ENCODE measurements at regions not wholly inside any gene's neighbourhood (a gene's known extent, or its start where the extent isn't known, plus 50 kb on each side); places are given as distances from the start of the nearest gene placed in this dataset.

GRCh38 chr10:9901971-9902370, 1115.7 kb upstream of the CELF2 start:
- BruUV-seq (replicated peaks), result no TSS peak
- Histone ChIP-seq H3K79me2 (ENCODE audit: control insufficient read depth, insufficient read depth, low read length) (no peaks in the 10 kb centered on the region), H3K4me2 (ENCODE audit: control insufficient read depth, insufficient read depth) (no peak overlapping the region), H3K27ac (ENCODE audit: control insufficient read depth, insufficient read depth) (no peak overlapping the region), H3K36me3 (ENCODE audit: control insufficient read depth in 2 of 2, insufficient read depth in 2 of 2, low read length in 1 of 2) (no peaks in the 10 kb centered on the region), H2AFZ (ENCODE audit: control insufficient read depth, low read depth, low read length) (no peak overlapping the region), H3K4me1 (ENCODE audit: control insufficient read depth, insufficient read depth, low read length) (no peaks in the 10 kb centered on the region), H3K27me3 (replicated peaks in 1 of 2; ENCODE audit: control insufficient read depth in 2 of 2, insufficient read depth in 2 of 2, low read length in 1 of 2) (no peaks in the 10 kb centered on the region), H3K4me3 (no peak overlapping the region), H3K9ac (ENCODE audit: control insufficient read depth, insufficient read depth, low read length) (no peak overlapping the region), H3K9me3 (replicated peaks; ENCODE audit: control insufficient read depth, insufficient read depth, low read length) (no peaks in the 10 kb centered on the region), H4K20me1 (ENCODE audit: control insufficient read depth, insufficient read depth) (no peaks in the 10 kb centered on the region)
- WGBS (ENCODE audit: insufficient coverage, insufficient replicate concordance, low lambda C conversion rate, missing lambda C conversion rate), result 0% methylated on average over 1 of the region's 1 CpG
- DNase-seq (ENCODE audit: low read depth, low spot score) (no peak), ATAC-seq (no peak), FAIRE-seq (no peak)
- CTCF ChIA-PET, result no interaction called here
- SMC1A ChIA-PET (ENCODE audit: uncharacterized antibody, unreplicated experiment), result no interaction called here
- RAD21 ChIA-PET (ENCODE audit: unreplicated experiment), result no interaction called here
- in situ Hi-C loops (cut with MboI) (no loop called here), intact Hi-C loops (cut with micrococcal nuclease; ENCODE audit: unreplicated experiment) (no loop called here)
- POLR2A ChIA-PET, result no interaction called here
- TF ChIP-seq BMI1 (IDR thresholded peaks at IDR 0.05; ENCODE audit: borderline replicate concordance) (no peak), TCF12 (IDR thresholded peaks at IDR 0.05; ENCODE audit: low read depth, low read length) (no peak), ZZZ3 (IDR thresholded peaks at IDR 0.05; ENCODE audit: control insufficient read depth, insufficient read length, low read depth) (no peak), RAD51 (IDR thresholded peaks at IDR 0.05) (no peak), MTA2 (IDR thresholded peaks at IDR 0.05; ENCODE audit: low read depth) (no peak), BCL11A (IDR thresholded peaks at IDR 0.05; ENCODE audit: low read depth, low read length) (no peak), ZNF207 (IDR thresholded peaks at IDR 0.05; ENCODE audit: borderline replicate concordance) (no peak)

- RAD21 ChIA-PET (ENCODE audit: unreplicated experiment), result no interaction called here
- intact Hi-C loops (cut with micrococcal nuclease; ENCODE audit: unreplicated experiment), result no loop called here
- Histone ChIP-seq H3K27ac (ENCODE audit: control insufficient read depth, insufficient read depth) (no peak overlapping the region), H3K79me2 (ENCODE audit: control insufficient read depth, insufficient read depth, low read length) (no peaks in the 10 kb centered on the region), H3K36me3 (ENCODE audit: control insufficient read depth in 2 of 2, insufficient read depth in 2 of 2, low read length in 1 of 2) (no peaks in the 10 kb centered on the region), H3K4me1 (ENCODE audit: control insufficient read depth, insufficient read depth, low read length) (no peaks in the 10 kb centered on the region), H4K20me1 (ENCODE audit: control insufficient read depth, insufficient read depth) (no peaks in the 10 kb centered on the region), H3K27me3 (replicated peaks in 1 of 2; ENCODE audit: control insufficient read depth in 2 of 2, insufficient read depth in 2 of 2, low read length in 1 of 2) (no peaks in the 10 kb centered on the region), H3K9me3 (replicated peaks; ENCODE audit: control insufficient read depth, insufficient read depth, low read length) (no peaks in the 10 kb centered on the region), H3K4me3 (no peak overlapping the region), H3K9ac (ENCODE audit: control insufficient read depth, insufficient read depth, low read length) (no peak overlapping the region), H2AFZ (ENCODE audit: control insufficient read depth, low read depth, low read length) (no peak overlapping the region), H3K4me2 (ENCODE audit: control insufficient read depth, insufficient read depth) (no peak overlapping the region)
- 0% methylated on average over 1 of the region's 1 CpG for WGBS (ENCODE audit: insufficient coverage, insufficient replicate concordance, low lambda C conversion rate, missing lambda C conversion rate)
- CTCF ChIA-PET, result no interaction called here
- POLR2A ChIA-PET, result interaction anchor here (0.6 kb wide), 1 partner anchor 1095 kb away, joined by 3 read pairs; no protein-coding TSS in a partner anchor
- FAIRE-seq (no peak), DNase-seq (ENCODE audit: low read depth, low spot score) (no peak), ATAC-seq (no peak)
- BruUV-seq (replicated peaks), result no TSS peak
- in situ Hi-C loops (cut with MboI), result no loop called here
- SMC1A ChIA-PET (ENCODE audit: uncharacterized antibody, unreplicated experiment), result no interaction called here
- TF ChIP-seq RCOR1 (conservative IDR thresholded peaks at IDR 0.05; ENCODE audit: low read depth, low read length) (no peak), CHD4 (IDR thresholded peaks at IDR 0.05) (no peak), MEF2B (IDR thresholded peaks at IDR 0.05; ENCODE audit: partially characterized antibody, poor library complexity, severe bottlenecking) (no peak), BRCA1 (IDR thresholded peaks at IDR 0.05; ENCODE audit: low read depth, low read length) (no peak), SMAD5 (IDR thresholded peaks at IDR 0.05; ENCODE audit: low read depth) (no peak), TBL1XR1 (IDR thresholded peaks at IDR 0.05; ENCODE audit: low read depth, low read length) (no peak), SUZ12 (IDR thresholded peaks at IDR 0.05; ENCODE audit: unreplicated experiment) (no peak), IKZF1 (conservative IDR thresholded peaks at IDR 0.05) (no peak), KDM1A (IDR thresholded peaks at IDR 0.05; ENCODE audit: borderline replicate concordance) (no peak), CHD1 (IDR thresholded peaks at IDR 0.05; ENCODE audit: low read depth, low read length) (no peak), NFYA (IDR thresholded peaks at IDR 0.05; ENCODE audit: borderline replicate concordance, low read depth, low read length) (no peak), MYC (IDR thresholded peaks at IDR 0.05; ENCODE audit: insufficient read depth, insufficient read length, insufficient replicate concordance, low read length, severe bottlenecking) (no peak), MLLT1 (IDR thresholded peaks at IDR 0.05) (no peak), TARDBP (IDR thresholded peaks at IDR 0.05; ENCODE audit: borderline replicate concordance) (no peak)
These were observed 1107.2 kb upstream of the CELF2 start for GRCh38 chr10:9910446-9910845.
